ENCODE measurements at regions not wholly inside any gene's neighbourhood (a gene's known extent, or its start where the extent isn't known, plus 50 kb on each side); places are given as distances from the start of the nearest gene placed in this dataset.

- no peak for TF ChIP-seq CTCF (IDR thresholded peaks at IDR 0.05)
- TF ChIP-seq EP300 (IDR thresholded peaks at IDR 0.05): no peak
- TF ChIP-seq POLR2A (IDR thresholded peaks at IDR 0.05): no peak
Measured at GRCh38 chr13:97753942-97754670, 199.4 kb upstream of the IPO5 start.
